ENCODE measurements at regions not wholly inside any gene's neighbourhood (a gene's known extent, or its start where the extent isn't known, plus 50 kb on each side); places are given as distances from the start of the nearest gene placed in this dataset.

GRCh38 chr16:74190292-74190691, 106.3 kb upstream of the PSMD7 start:
- no peak overlapping the region for H3K27ac ChIP-seq (ENCODE audit: low read depth in 1 of 2, low read length in 1 of 2)
- TF ChIP-seq CTCF (IDR thresholded peaks at IDR 0.05; ENCODE audit: control extremely low read depth, extremely low read depth), result no peak
- no peak overlapping the region for H3K4me3 ChIP-seq
- no peaks in the 10 kb centered on the region for H3K36me3 ChIP-seq (ENCODE audit: control insufficient read depth in 4 of 4, insufficient read depth in 4 of 4, low read length in 4 of 4)
- DNase-seq (no peak), ATAC-seq (ENCODE audit: insufficient read depth, low FRiP score) (no peak)
- peaks cover 0 to 21% (median 0%) of the 10 kb centered on the region in 5 donors for H3K4me1 ChIP-seq (ENCODE audit: control insufficient read depth in 5 of 5, insufficient read depth in 5 of 5, low read length in 5 of 5)
- H3K9ac ChIP-seq (ENCODE audit: insufficient read depth in 1 of 2, low read length in 2 of 2), result no peak overlapping the region
- H3K27me3 ChIP-seq (ENCODE audit: control insufficient read depth in 3 of 3, insufficient read depth in 3 of 3, low read length in 2 of 3), result no peaks in the 10 kb centered on the region
- H3K9me3 ChIP-seq (ENCODE audit: control insufficient read depth in 4 of 4, insufficient read depth in 3 of 4, low read length in 3 of 4), result peaks cover 0 to 4% (median 1%) of the 10 kb centered on the region in 4 donors

- H3K4me1 ChIP-seq (ENCODE audit: control insufficient read depth in 5 of 5, insufficient read depth in 5 of 5, low read length in 5 of 5), result peaks cover 0 to 23% (median 0%) of the 10 kb centered on the region in 5 donors
- H3K9ac ChIP-seq (ENCODE audit: insufficient read depth in 1 of 2, low read length in 2 of 2), result no peak overlapping the region
- DNase-seq, result peak in 2 of 3 donors; percentile 57 to 59
- no peak overlapping the region for H3K4me3 ChIP-seq
- H3K36me3 ChIP-seq (ENCODE audit: control insufficient read depth in 4 of 4, insufficient read depth in 4 of 4, low read length in 4 of 4), result no peaks in the 10 kb centered on the region
- no peak for ATAC-seq (ENCODE audit: insufficient read depth, low FRiP score)
- H3K27me3 ChIP-seq (ENCODE audit: control insufficient read depth in 3 of 3, insufficient read depth in 3 of 3, low read length in 2 of 3), result no peaks in the 10 kb centered on the region
- 78 to 81% methylated on average over 4 of the region's 4 CpGs for WGBS, 2 donors
- peaks cover 0 to 4% (median 1%) of the 10 kb centered on the region in 4 donors for H3K9me3 ChIP-seq (ENCODE audit: control insufficient read depth in 4 of 4, insufficient read depth in 3 of 4, low read length in 3 of 4)
- no peak for TF ChIP-seq CTCF (IDR thresholded peaks at IDR 0.05; ENCODE audit: control extremely low read depth, extremely low read depth)
- H3K27ac ChIP-seq (ENCODE audit: low read depth in 1 of 2, low read length in 1 of 2), result no peak overlapping the region
These were observed 107.8 kb upstream of the PSMD7 start for GRCh38 chr16:74188856-74189255.

- Histone ChIP-seq H3K27ac (ENCODE audit: low read depth in 1 of 2, low read length in 1 of 2) (no peak overlapping the region), H3K4me3 (no peak overlapping the region), H3K9me3 (ENCODE audit: control insufficient read depth in 4 of 4, insufficient read depth in 3 of 4, low read length in 3 of 4) (peaks cover 0 to 7% (median 3%) of the 10 kb centered on the region in 4 donors), H3K9ac (ENCODE audit: insufficient read depth in 1 of 2, low read length in 2 of 2) (peak overlapping the region in 1 of 2 donors; percentile 11), H3K27me3 (ENCODE audit: control insufficient read depth in 3 of 3, insufficient read depth in 3 of 3, low read length in 2 of 3) (no peaks in the 10 kb centered on the region), H3K4me1 (ENCODE audit: control insufficient read depth in 5 of 5, insufficient read depth in 5 of 5, low read length in 5 of 5) (peaks cover 0 to 25% (median 0%) of the 10 kb centered on the region in 5 donors), H3K36me3 (ENCODE audit: control insufficient read depth in 4 of 4, insufficient read depth in 4 of 4, low read length in 4 of 4) (no peaks in the 10 kb centered on the region)
- DNase-seq, result peak in 2 of 3 donors; percentile 94 to 95
- no peak for TF ChIP-seq CTCF (IDR thresholded peaks at IDR 0.05; ENCODE audit: control extremely low read depth, extremely low read depth)
- WGBS, 2 donors, result 41 to 65% methylated on average over 3 of the region's 3 CpGs
- ATAC-seq (ENCODE audit: insufficient read depth, low FRiP score), result no peak
These were observed 110.0 kb upstream of the PSMD7 start for GRCh38 chr16:74186561-74186971.

- Histone ChIP-seq H3K9me3 (ENCODE audit: control insufficient read depth in 4 of 4, insufficient read depth in 3 of 4, low read length in 3 of 4) (peaks cover 0 to 9% (median 3%) of the 10 kb centered on the region in 4 donors), H3K9ac (ENCODE audit: insufficient read depth in 1 of 2, low read length in 2 of 2) (no peak overlapping the region), H3K27me3 (ENCODE audit: control insufficient read depth in 3 of 3, insufficient read depth in 3 of 3, low read length in 2 of 3) (no peaks in the 10 kb centered on the region), H3K4me1 (ENCODE audit: control insufficient read depth in 5 of 5, insufficient read depth in 5 of 5, low read length in 5 of 5) (peaks cover 0 to 25% (median 0%) of the 10 kb centered on the region in 5 donors), H3K27ac (ENCODE audit: low read depth in 1 of 2, low read length in 1 of 2) (no peak overlapping the region), H3K36me3 (ENCODE audit: control insufficient read depth in 4 of 4, insufficient read depth in 4 of 4, low read length in 4 of 4) (no peaks in the 10 kb centered on the region), H3K4me3 (no peak overlapping the region)
- WGBS, 2 donors, result 87 to 88% methylated on average over 5 of the region's 5 CpGs
- DNase-seq, result no peak
- TF ChIP-seq CTCF (IDR thresholded peaks at IDR 0.05; ENCODE audit: control extremely low read depth, extremely low read depth), result no peak
- ATAC-seq (ENCODE audit: insufficient read depth, low FRiP score), result no peak
These were observed 111.8 kb upstream of the PSMD7 start for GRCh38 chr16:74184839-74185238.

All from lung (tissue), 11 donors.